ENCODE measurements at regions not wholly inside any gene's neighbourhood (a gene's known extent, or its start where the extent isn't known, plus 50 kb on each side); places are given as distances from the start of the nearest gene placed in this dataset.
"Not testable (repeated sequence)": the region's sequence is repeated elsewhere in the genome, so short reads cannot be mapped to it uniquely, and the experiment has no call there.

GRCh38 chr2:175829741-175830140 is 172.3 kb downstream of the LNPK start:
- DNase-seq = no peak

GRCh38 chr2:175827856-175828255 is 174.2 kb downstream of the LNPK start:
- no peak for DNase-seq

GRCh38 chr2:175824243-175824642 is 177.8 kb downstream of the LNPK start:
- peak; percentile 13 for DNase-seq

- DNase-seq = no peak
Observed at GRCh38 chr2:175823707-175824073, 178.4 kb downstream of the LNPK start.

- no peak for DNase-seq
Observed at GRCh38 chr2:175823002-175823706, 178.9 kb downstream of the LNPK start.

- DNase-seq = no peak
Observed at GRCh38 chr2:175817221-175817620, 184.8 kb downstream of the LNPK start.

- no peak for DNase-seq
Observed at GRCh38 chr2:175815537-175815936, 186.5 kb downstream of the LNPK start.

- no peak for DNase-seq
Observed at GRCh38 chr2:175811971-175812370, 190.1 kb downstream of the LNPK start.

- DNase-seq = no peak
Observed at GRCh38 chr2:175808858-175809257, 193.2 kb downstream of the LNPK start.

- no peak for DNase-seq
Observed at GRCh38 chr2:175808078-175808477, 194.0 kb downstream of the LNPK start.

GRCh38 chr2:175807031-175807873 is 194.8 kb downstream of the LNPK start:
- DNase-seq = no peak

- DNase-seq = no peak
Observed at GRCh38 chr2:175806570-175806969, 195.5 kb downstream of the LNPK start.

- no peak for DNase-seq
Observed at GRCh38 chr2:175806125-175806490, 196.0 kb downstream of the LNPK start.

GRCh38 chr2:175805442-175806124 is 196.5 kb downstream of the LNPK start:
- no peak for DNase-seq

- no peak for DNase-seq
Observed at GRCh38 chr2:175804122-175804521, 197.9 kb downstream of the LNPK start.

GRCh38 chr2:175796422-175796821 is 205.6 kb downstream of the LNPK start:
- not testable (repeated sequence) for DNase-seq

- DNase-seq = no peak
Observed at GRCh38 chr2:175793648-175794047, 208.4 kb downstream of the LNPK start.

- DNase-seq = peak; percentile 17
Observed at GRCh38 chr2:175792881-175793280, 209.2 kb downstream of the LNPK start.

- DNase-seq = no peak
Observed at GRCh38 chr2:175792199-175792598, 209.9 kb downstream of the LNPK start.

- DNase-seq = no peak
Observed at GRCh38 chr2:175786471-175787124, 215.5 kb downstream of the LNPK start.

GRCh38 chr2:175777337-175777736 is 224.7 kb downstream of the LNPK start:
- not testable (repeated sequence) for DNase-seq

- DNase-seq = no peak
Observed at GRCh38 chr2:175769200-175769599, 232.9 kb downstream of the LNPK start.

GRCh38 chr2:175766880-175767279 is 235.2 kb downstream of the LNPK start:
- DNase-seq = no peak

All from skin of body (tissue), 1 donor.